SK-N-SH (cell line): ENCODE measurements at regions not wholly inside any gene's neighbourhood (a gene's known extent, or its start where the extent isn't known, plus 50 kb on each side); places are given as distances from the start of the nearest gene placed in this dataset.

Experiments
- CTCF ChIA-PET: fragments of 300-600, 350-600 bp; formaldehyde crosslinking; extraction: SDS; loops from one replicate; lab custom pipeline; 2021; lab: Yijun Ruan, JAX
- POLR2A ChIA-PET: fragments of 350-600 bp; sonication (Branson Sonifier 250); formaldehyde crosslinking; extraction: SDS; loops from one replicate; lab custom pipeline; 2020; ENCODE audit warnings: antibody characterized with exemption, inconsistent platforms; lab: Yijun Ruan, JAX
- DNase-seq: peaks from one replicate; pipeline ENCODE4 v3.0.0; 2012
- H2AFZ ChIP-seq: fragments of 200-600 bp; sonication (generic); 2 replicates; pipeline ENCODE4 v1.8.1; 2016; ENCODE audit warnings: antibody characterized with exemption, mild to moderate bottlenecking, low read depth
- H3F3A ChIP-seq: fragments of 200-600 bp; sonication (generic); replicated peaks from 2 replicates; pipeline ENCODE3; 2016; ENCODE audit warnings: antibody characterized with exemption, mild to moderate bottlenecking; ENCODE audit not compliant: insufficient read depth
- H3K27ac ChIP-seq, 2 experiments: fragments of 200-500 bp in 1 of 2; fragments of 200-600 bp in 1 of 2; sonication (Bioruptor generic) in 1 of 2; sonication (generic), shearing (Covaris generic) in 1 of 2; 2 replicates each; pipeline versions ENCODE4 v1.5.1 to v1.6.1; 2014 to 2016; ENCODE audit warnings: low read depth in 2 of 2, inconsistent platforms in 1 of 2, low read length in 1 of 2, mild to moderate bottlenecking in 1 of 2, mixed read lengths in 1 of 2
- H3K27me3 ChIP-seq: fragments of 200-600 bp; sonication (generic), shearing (Covaris generic); 2 replicates; pipeline ENCODE4 v1.6.1; 2016; ENCODE audit warnings: mixed run types; ENCODE audit not compliant: insufficient read depth
- H3K36me3 ChIP-seq, 2 experiments: fragments of 200-500 bp in 1 of 2; fragments of 200-600 bp in 1 of 2; sonication (Bioruptor generic) in 1 of 2; sonication (generic) in 1 of 2; replicated peaks in 1 of 2; 2 replicates each; pipeline versions ENCODE3 to v1.5.1; 2014 to 2016; ENCODE audit warnings: low read length in 1 of 2, mild to moderate bottlenecking in 1 of 2; ENCODE audit not compliant: insufficient read depth in 2 of 2, control insufficient read depth in 1 of 2
- H3K4me1 ChIP-seq, 2 experiments: fragments of 200-500 bp in 1 of 2; fragments of 200-600 bp in 1 of 2; sonication (Bioruptor generic) in 1 of 2; sonication (generic), shearing (Covaris generic) in 1 of 2; 2 replicates each; pipeline versions ENCODE4 v1.5.1 to v1.6.1; 2014 to 2016; ENCODE audit warnings: low read depth in 1 of 2, low read length in 1 of 2, mixed run types in 1 of 2; ENCODE audit not compliant: insufficient read depth in 2 of 2, control insufficient read depth in 1 of 2
- H3K4me2 ChIP-seq: fragments of 200-600 bp; sonication (generic), shearing (Covaris generic); 2 replicates; pipeline ENCODE4 v1.6.1; 2017; ENCODE audit warnings: mixed run types
- H3K4me3 ChIP-seq, 2 experiments: fragments of 200-500 bp in 1 of 2; fragments of 200-600 bp in 1 of 2; sonication (Bioruptor generic) in 1 of 2; sonication (generic), shearing (Covaris generic) in 1 of 2; 2 replicates each; pipeline versions ENCODE4 v1.5.1 to v1.8.1; 2014 to 2016; ENCODE audit warnings: low read depth in 2 of 2, inconsistent platforms in 1 of 2, low read length in 1 of 2, mild to moderate bottlenecking in 1 of 2, mixed read lengths in 1 of 2, moderate library complexity in 1 of 2
- H3K79me2 ChIP-seq: fragments of 200-600 bp; sonication (generic); 2 replicates; pipeline ENCODE4 v1.8.1; 2017; ENCODE audit warnings: mild to moderate bottlenecking; ENCODE audit not compliant: insufficient read depth
- H3K9ac ChIP-seq: fragments of 200-600 bp; sonication (generic); 2 replicates; pipeline ENCODE4 v1.6.1; 2017; ENCODE audit warnings: mixed run types
- H3K9me2 ChIP-seq: fragments of 200-600 bp; sonication (generic); 2 replicates; pipeline ENCODE4 v1.6.1; 2017; ENCODE audit warnings: mixed run types
- H3K9me3 ChIP-seq: fragments of 200-600 bp; sonication (generic); 2 replicates; pipeline ENCODE4 v1.6.1; 2017; ENCODE audit warnings: mixed run types, mild to moderate bottlenecking, moderate library complexity
- H4K20me1 ChIP-seq: fragments of 200-600 bp; sonication (generic); 2 replicates; pipeline ENCODE4 v1.6.1; 2017; ENCODE audit warnings: mild to moderate bottlenecking, mixed run types; ENCODE audit not compliant: insufficient read depth
- CHD2 ChIP-seq: fragments of 150-350 bp; IDR thresholded peaks from 2 replicates; pipeline ENCODE4 v1.6.1; 2018; ENCODE audit warnings: low read length; ENCODE audit not compliant: partially characterized antibody
- EP300 ChIP-seq, 2 experiments: IDR thresholded peaks; 2 replicates each; pipeline versions ENCODE4 v1.4.0 to v1.6.1; 2012; ENCODE audit warnings: borderline replicate concordance in 1 of 2, low read depth in 1 of 2, low read length in 1 of 2
- EZH2phosphoT487 ChIP-seq: fragments of 200-600 bp; sonication (generic); IDR thresholded peaks from 2 replicates; pipeline ENCODE4 v1.6.1; 2017; ENCODE audit warnings: low read depth, mixed run types, mild to moderate bottlenecking, antibody characterized with exemption, moderate library complexity, borderline replicate concordance
- FOSL2 ChIP-seq: IDR thresholded peaks from 2 replicates; pipeline ENCODE4 v1.4.0; 2012; ENCODE audit warnings: low read depth, mild to moderate bottlenecking, moderate library complexity, borderline replicate concordance
- FOXM1 ChIP-seq: IDR thresholded peaks from 2 replicates; pipeline ENCODE4 v1.4.0; 2012; ENCODE audit warnings: low read depth, mild to moderate bottlenecking
- GATA2 ChIP-seq: sonication (generic); formaldehyde crosslinking; IDR thresholded peaks from 2 replicates; pipeline ENCODE4 v1.5.0; 2020; ENCODE audit warnings: mild to moderate bottlenecking, missing genetic modification reagents
- JUND ChIP-seq: IDR thresholded peaks from 2 replicates; pipeline ENCODE4 v1.4.0; 2012
- NRF1 ChIP-seq: IDR thresholded peaks from 2 replicates; pipeline ENCODE4 v1.6.1; 2012; ENCODE audit warnings: low read depth, mild to moderate bottlenecking, low read length
- POLR2AphosphoS5 ChIP-seq: IDR thresholded peaks from 2 replicates; pipeline ENCODE4 v1.6.1; 2012; ENCODE audit warnings: low read depth, low read length
- RXRA ChIP-seq: IDR thresholded peaks from 2 replicates; pipeline ENCODE4 v1.4.0; 2012; ENCODE audit warnings: low read depth, mild to moderate bottlenecking, borderline replicate concordance
- SIN3A ChIP-seq: IDR thresholded peaks from 2 replicates; pipeline ENCODE4 v1.6.1; 2012; ENCODE audit warnings: low read depth, mild to moderate bottlenecking, low read length, moderate library complexity, borderline replicate concordance
- TAF1 ChIP-seq: IDR thresholded peaks from 2 replicates; pipeline ENCODE4 v1.6.1; 2012; ENCODE audit warnings: low read depth, mild to moderate bottlenecking, low read length, moderate library complexity, borderline replicate concordance
- TEAD4 ChIP-seq: IDR thresholded peaks from 2 replicates; pipeline ENCODE4 v1.4.0; 2012; ENCODE audit warnings: mild to moderate bottlenecking, borderline replicate concordance; ENCODE audit not compliant: insufficient read depth
- WGBS: methylation state at CpG from one replicate; pipeline ENCODE4 v1.1.6; 2017; ENCODE audit warnings: low lambda C conversion rate; 5-methylcytosine and 5-hydroxymethylcytosine counted together
- TF ChIP-seq, protein P1 (sequence below): fragments of 150-350 bp; IDR thresholded peaks from 2 replicates; pipeline ENCODE4 v1.6.1; 2017; ENCODE audit warnings: antibody characterized with exemption, low read length, low read depth, borderline replicate concordance
- TF ChIP-seq, protein P2 (sequence below): fragments of 150-350 bp; IDR thresholded peaks from 2 replicates; pipeline ENCODE4 v1.6.1; 2016; ENCODE audit warnings: mild to moderate bottlenecking, low read depth, low read length
- TF ChIP-seq, protein P3 (sequence below): IDR thresholded peaks from 2 replicates; pipeline ENCODE4 v1.4.0; 2012; ENCODE audit warnings: low read depth, borderline replicate concordance
- TF ChIP-seq, protein P4 (sequence below): IDR thresholded peaks from 2 replicates; pipeline ENCODE4; 2012
- TF ChIP-seq, protein P5 (sequence below): fragments of 200-600 bp; sonication (generic); IDR thresholded peaks from 2 replicates; pipeline ENCODE4 v1.6.1; 2017; ENCODE audit warnings: antibody characterized with exemption, mild to moderate bottlenecking, moderate library complexity

DNA sequence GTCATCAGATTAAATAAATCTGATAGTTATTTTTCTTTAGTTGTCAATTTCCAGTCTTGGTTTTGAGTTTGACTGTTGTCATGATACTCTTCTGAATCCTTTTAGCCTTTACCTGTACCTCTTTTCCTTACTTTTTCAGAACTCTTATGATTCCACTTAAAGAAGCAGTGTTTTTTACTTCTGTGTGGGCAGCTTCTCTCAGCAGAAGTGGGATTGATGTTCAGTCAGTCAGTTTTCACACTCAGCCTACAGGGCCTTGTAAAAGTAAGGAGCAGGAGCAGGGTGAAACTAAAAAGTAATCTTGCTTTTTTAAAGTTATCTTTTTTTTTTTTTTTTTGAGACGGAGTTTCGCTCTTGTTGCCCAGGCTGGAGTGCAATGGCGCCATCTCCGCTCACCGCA is 75.1 kb downstream of the HAUS1 start:
- H3K4me3 ChIP-seq, result no peak overlapping the region
- WGBS, result 97% methylated on average over 5 of the region's 5 CpGs
- H3K4me2 ChIP-seq, result no peak overlapping the region
- H3K27me3 ChIP-seq, result no peaks in the 10 kb centered on the region
- no peak for DNase-seq
- H3K9me2 ChIP-seq, result no peaks in the 10 kb centered on the region
- POLR2A ChIA-PET, result no interaction called here
- H3K9me3 ChIP-seq, result no peaks in the 10 kb centered on the region
- H4K20me1 ChIP-seq, result peaks cover 89% of the 10 kb centered on the region
- H3K9ac ChIP-seq, result no peak overlapping the region
- H3F3A ChIP-seq, result no peaks in the 10 kb centered on the region
- no peak overlapping the region for H3K27ac ChIP-seq
- peaks cover 100% of the 10 kb centered on the region for H3K79me2 ChIP-seq
- CTCF ChIA-PET, result no interaction called here
- TF ChIP-seq EZH2phosphoT487, result no peak
- TF ChIP-seq TAF1, result no peak
- TF ChIP-seq FOXM1, result no peak
- no peak for TF ChIP-seq NRF1
- no peak for TF ChIP-seq EP300 (IDR thresholded peaks at IDR 0.05; ENCODE audit: borderline replicate concordance in 1 of 2, low read depth in 1 of 2, low read length in 1 of 2)
- TF ChIP-seq, protein P1, sequence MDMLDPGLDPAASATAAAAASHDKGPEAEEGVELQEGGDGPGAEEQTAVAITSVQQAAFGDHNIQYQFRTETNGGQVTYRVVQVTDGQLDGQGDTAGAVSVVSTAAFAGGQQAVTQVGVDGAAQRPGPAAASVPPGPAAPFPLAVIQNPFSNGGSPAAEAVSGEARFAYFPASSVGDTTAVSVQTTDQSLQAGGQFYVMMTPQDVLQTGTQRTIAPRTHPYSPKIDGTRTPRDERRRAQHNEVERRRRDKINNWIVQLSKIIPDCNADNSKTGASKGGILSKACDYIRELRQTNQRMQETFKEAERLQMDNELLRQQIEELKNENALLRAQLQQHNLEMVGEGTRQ, result no peak
- no peak for TF ChIP-seq CHD2
- no peak for TF ChIP-seq RXRA
- TF ChIP-seq, protein P2, sequence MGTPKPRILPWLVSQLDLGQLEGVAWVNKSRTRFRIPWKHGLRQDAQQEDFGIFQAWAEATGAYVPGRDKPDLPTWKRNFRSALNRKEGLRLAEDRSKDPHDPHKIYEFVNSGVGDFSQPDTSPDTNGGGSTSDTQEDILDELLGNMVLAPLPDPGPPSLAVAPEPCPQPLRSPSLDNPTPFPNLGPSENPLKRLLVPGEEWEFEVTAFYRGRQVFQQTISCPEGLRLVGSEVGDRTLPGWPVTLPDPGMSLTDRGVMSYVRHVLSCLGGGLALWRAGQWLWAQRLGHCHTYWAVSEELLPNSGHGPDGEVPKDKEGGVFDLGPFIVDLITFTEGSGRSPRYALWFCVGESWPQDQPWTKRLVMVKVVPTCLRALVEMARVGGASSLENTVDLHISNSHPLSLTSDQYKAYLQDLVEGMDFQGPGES, result no peak
- no peaks in the 10 kb centered on the region for H3K36me3 ChIP-seq
- H3K4me1 ChIP-seq, result peaks cover 3 to 16% of the 10 kb centered on the region in 2 experiments; a peak in 3 of 4 replicates
- H2AFZ ChIP-seq, result no peak overlapping the region

DNA sequence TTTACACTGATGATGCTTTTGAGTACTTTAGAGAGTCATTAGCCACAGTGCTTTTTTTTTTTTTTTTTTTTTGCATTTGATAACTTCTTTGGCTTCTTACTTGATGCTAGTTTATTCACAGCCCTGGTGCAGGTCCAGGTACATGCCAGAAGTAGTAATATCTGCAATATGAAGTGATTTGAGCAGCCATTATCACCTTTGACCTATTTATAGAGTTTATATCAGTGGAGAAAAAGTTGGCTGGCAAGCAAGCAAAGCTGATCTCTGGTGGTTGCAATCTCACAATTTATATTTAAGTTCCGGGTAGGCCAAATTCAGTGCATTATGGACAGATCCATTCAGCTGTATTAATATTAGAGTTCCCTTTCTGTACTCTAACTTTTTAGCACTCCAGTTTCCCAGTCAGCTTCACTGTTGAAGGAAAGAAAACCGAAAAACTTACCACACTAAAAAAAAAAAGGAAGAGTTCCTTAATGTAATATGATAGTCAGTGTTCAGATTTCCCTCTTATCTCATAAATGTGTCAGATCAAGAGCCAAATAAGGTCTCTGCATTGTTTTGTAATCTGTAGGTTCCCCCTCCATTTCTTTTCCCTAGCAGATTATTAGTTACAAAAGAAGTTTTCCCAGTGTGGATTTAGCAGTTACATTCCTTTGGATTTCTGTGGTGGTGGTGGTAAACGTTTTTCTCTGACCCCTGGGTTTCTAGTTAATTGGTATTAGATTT is 78.6 kb downstream of the HAUS1 start:
- no peak overlapping the region for H3K9ac ChIP-seq
- no peak for DNase-seq
- peaks cover 3% of the 10 kb centered on the region for H3F3A ChIP-seq
- H3K4me1 ChIP-seq, result peaks cover 0 to 12% of the 10 kb centered on the region in 2 experiments; a peak in 2 of 4 replicates
- H3K27me3 ChIP-seq, result no peaks in the 10 kb centered on the region
- peaks cover 100% of the 10 kb centered on the region for H3K79me2 ChIP-seq
- ChIA-PET POLR2A (no interaction called here), CTCF (interaction anchor here (0.7 to 2.5 kb wide), 6 partner anchors 9 to 475 kb away, joined by 3 to 31 read pairs (median 4); a partner anchor contains a TSS)
- H3K4me3 ChIP-seq, result no peak overlapping the region
- no peak overlapping the region for H3K4me2 ChIP-seq
- no peaks in the 10 kb centered on the region for H3K9me2 ChIP-seq
- peaks cover 74% of the 10 kb centered on the region for H4K20me1 ChIP-seq
- 67% methylated on average over 3 of the region's 3 CpGs for WGBS
- no peaks in the 10 kb centered on the region for H3K9me3 ChIP-seq
- H2AFZ ChIP-seq, result no peak overlapping the region
- H3K36me3 ChIP-seq, result no peaks in the 10 kb centered on the region
- no peak overlapping the region for H3K27ac ChIP-seq
- TF ChIP-seq, protein P3, sequence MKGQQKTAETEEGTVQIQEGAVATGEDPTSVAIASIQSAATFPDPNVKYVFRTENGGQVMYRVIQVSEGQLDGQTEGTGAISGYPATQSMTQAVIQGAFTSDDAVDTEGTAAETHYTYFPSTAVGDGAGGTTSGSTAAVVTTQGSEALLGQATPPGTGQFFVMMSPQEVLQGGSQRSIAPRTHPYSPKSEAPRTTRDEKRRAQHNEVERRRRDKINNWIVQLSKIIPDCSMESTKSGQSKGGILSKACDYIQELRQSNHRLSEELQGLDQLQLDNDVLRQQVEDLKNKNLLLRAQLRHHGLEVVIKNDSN, result no peak
- TF ChIP-seq EP300 (IDR thresholded peaks at IDR 0.05; ENCODE audit: borderline replicate concordance in 1 of 2, low read depth in 1 of 2, low read length in 1 of 2) (no peak), TEAD4 (no peak), TAF1 (no peak), RXRA (no peak), POLR2AphosphoS5 (no peak), GATA2 (CRISPR knock-in tag) (no peak), CHD2 (no peak), SIN3A (no peak), JUND (no peak), FOXM1 (no peak), FOSL2 (no peak)
- TF ChIP-seq, protein P2, result no peak
- TF ChIP-seq, protein P4, sequence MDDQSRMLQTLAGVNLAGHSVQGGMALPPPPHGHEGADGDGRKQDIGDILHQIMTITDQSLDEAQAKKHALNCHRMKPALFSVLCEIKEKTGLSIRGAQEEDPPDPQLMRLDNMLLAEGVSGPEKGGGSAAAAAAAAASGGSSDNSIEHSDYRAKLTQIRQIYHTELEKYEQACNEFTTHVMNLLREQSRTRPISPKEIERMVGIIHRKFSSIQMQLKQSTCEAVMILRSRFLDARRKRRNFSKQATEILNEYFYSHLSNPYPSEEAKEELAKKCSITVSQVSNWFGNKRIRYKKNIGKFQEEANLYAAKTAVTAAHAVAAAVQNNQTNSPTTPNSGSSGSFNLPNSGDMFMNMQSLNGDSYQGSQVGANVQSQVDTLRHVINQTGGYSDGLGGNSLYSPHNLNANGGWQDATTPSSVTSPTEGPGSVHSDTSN, result no peak
- TF ChIP-seq, protein P5, sequence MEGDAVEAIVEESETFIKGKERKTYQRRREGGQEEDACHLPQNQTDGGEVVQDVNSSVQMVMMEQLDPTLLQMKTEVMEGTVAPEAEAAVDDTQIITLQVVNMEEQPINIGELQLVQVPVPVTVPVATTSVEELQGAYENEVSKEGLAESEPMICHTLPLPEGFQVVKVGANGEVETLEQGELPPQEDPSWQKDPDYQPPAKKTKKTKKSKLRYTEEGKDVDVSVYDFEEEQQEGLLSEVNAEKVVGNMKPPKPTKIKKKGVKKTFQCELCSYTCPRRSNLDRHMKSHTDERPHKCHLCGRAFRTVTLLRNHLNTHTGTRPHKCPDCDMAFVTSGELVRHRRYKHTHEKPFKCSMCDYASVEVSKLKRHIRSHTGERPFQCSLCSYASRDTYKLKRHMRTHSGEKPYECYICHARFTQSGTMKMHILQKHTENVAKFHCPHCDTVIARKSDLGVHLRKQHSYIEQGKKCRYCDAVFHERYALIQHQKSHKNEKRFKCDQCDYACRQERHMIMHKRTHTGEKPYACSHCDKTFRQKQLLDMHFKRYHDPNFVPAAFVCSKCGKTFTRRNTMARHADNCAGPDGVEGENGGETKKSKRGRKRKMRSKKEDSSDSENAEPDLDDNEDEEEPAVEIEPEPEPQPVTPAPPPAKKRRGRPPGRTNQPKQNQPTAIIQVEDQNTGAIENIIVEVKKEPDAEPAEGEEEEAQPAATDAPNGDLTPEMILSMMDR, result no peak
